Esophagus (tissue), 2 donors: ENCODE measurements at regions not wholly inside any gene's neighbourhood (a gene's known extent, or its start where the extent isn't known, plus 50 kb on each side); places are given as distances from the start of the nearest gene placed in this dataset.

Source experiments
- H3K27ac ChIP-seq, 2 donors: one replicate each; pipeline ENCODE4 v1.5.1; 2013; ENCODE audit warnings: low read depth in 2 of 2, mild to moderate bottlenecking in 2 of 2, inconsistent platforms in 1 of 2, low read length in 1 of 2, moderate library complexity in 1 of 2
- H3K27me3 ChIP-seq, 2 donors: one replicate each; pipeline ENCODE4 v1.6.1; 2013; ENCODE audit warnings: low read length in 2 of 2, control low read depth in 1 of 2, mild to moderate bottlenecking in 1 of 2; ENCODE audit not compliant: insufficient read depth in 2 of 2, control insufficient read depth in 1 of 2
- H3K36me3 ChIP-seq, 2 donors: one replicate each; pipeline ENCODE4 v1.6.1; 2013; ENCODE audit warnings: low read length in 1 of 2; ENCODE audit not compliant: control insufficient read depth in 2 of 2, insufficient read depth in 2 of 2
- H3K4me1 ChIP-seq, 2 donors: one replicate each; pipeline ENCODE4 v1.6.1; 2013; ENCODE audit warnings: low read length in 1 of 2; ENCODE audit not compliant: control insufficient read depth in 2 of 2, insufficient read depth in 2 of 2
- H3K4me3 ChIP-seq, 2 donors: one replicate each; pipeline ENCODE4 v1.5.1; 2013; ENCODE audit warnings: low read length in 2 of 2, mild to moderate bottlenecking in 2 of 2, low read depth in 1 of 2, moderate library complexity in 1 of 2
- H3K9me3 ChIP-seq, 2 donors: one replicate each; pipeline ENCODE4 v1.6.1; 2013; ENCODE audit warnings: mild to moderate bottlenecking in 2 of 2, low read depth in 1 of 2, low read length in 1 of 2, moderate library complexity in 1 of 2; ENCODE audit not compliant: control insufficient read depth in 2 of 2, insufficient read depth in 1 of 2
- WGBS, 2 donors: extraction: QIAGEN DNeasy Blood & Tissue Kit; methylation state at CpG; one replicate each; pipeline ENCODE4 v1.1.7; 2013; 5-methylcytosine and 5-hydroxymethylcytosine counted together
- donor health status: healthy with polysubstance abuse.
- donor health status: Bipolar disorder and iron deficiency.

GRCh38 chr20:57047281-57048026 lies 219.0 kb downstream of the BMP7 start:
- peaks cover 4 to 11% of the 10 kb centered on the region in 2 donors for H3K4me1 ChIP-seq
- WGBS, 2 donors, result 30 to 35% methylated on average over 20 of the region's 20 CpGs
- no peaks in the 10 kb centered on the region for H3K9me3 ChIP-seq
- H3K27me3 ChIP-seq, result no peaks in the 10 kb centered on the region
- H3K4me3 ChIP-seq, result no peak overlapping the region
- no peaks in the 10 kb centered on the region for H3K36me3 ChIP-seq
- H3K27ac ChIP-seq, result peak overlapping the region; percentile 72 to 80

- H3K4me3 ChIP-seq, result no peak overlapping the region
- H3K36me3 ChIP-seq, result no peaks in the 10 kb centered on the region
- whole genome bisulfite sequencing, 2 donors, result 33 to 37% methylated on average over 14 of the region's 14 CpGs
- H3K27ac ChIP-seq, result peak overlapping the region; percentile 72 to 80
- no peaks in the 10 kb centered on the region for H3K27me3 ChIP-seq
- H3K9me3 ChIP-seq, result no peaks in the 10 kb centered on the region
- H3K4me1 ChIP-seq, result peaks cover 4 to 11% of the 10 kb centered on the region in 2 donors
Observed at GRCh38 chr20:57048027-57048869, 218.2 kb downstream of the BMP7 start.

GRCh38 chr20:57049296-57049695 lies 217.1 kb downstream of the BMP7 start:
- no peaks in the 10 kb centered on the region for H3K36me3 ChIP-seq
- 46 to 63% methylated on average over 10 of the region's 10 CpGs for WGBS, 2 donors
- peak overlapping the region; percentile 59 to 80 for H3K27ac ChIP-seq
- H3K27me3 ChIP-seq, result no peaks in the 10 kb centered on the region
- H3K4me1 ChIP-seq, result peaks cover 4 to 11% of the 10 kb centered on the region in 2 donors
- no peak overlapping the region for H3K4me3 ChIP-seq
- no peaks in the 10 kb centered on the region for H3K9me3 ChIP-seq

- peaks cover 4 to 11% of the 10 kb centered on the region in 2 donors for H3K4me1 ChIP-seq
- H3K27me3 ChIP-seq, result no peaks in the 10 kb centered on the region
- H3K9me3 ChIP-seq, result no peaks in the 10 kb centered on the region
- 73 to 76% methylated on average over 4 of the region's 4 CpGs for WGBS, 2 donors
- H3K36me3 ChIP-seq, result no peaks in the 10 kb centered on the region
- H3K27ac ChIP-seq, result no peak overlapping the region
- H3K4me3 ChIP-seq, result no peak overlapping the region
Observed at GRCh38 chr20:57051096-57051495, 215.3 kb downstream of the BMP7 start.

GRCh38 chr20:57053067-57053466 lies 213.4 kb downstream of the BMP7 start:
- Histone ChIP-seq H3K9me3 (no peaks in the 10 kb centered on the region), H3K36me3 (no peaks in the 10 kb centered on the region), H3K27me3 (no peaks in the 10 kb centered on the region), H3K27ac (no peak overlapping the region), H3K4me3 (no peak overlapping the region), H3K4me1 (peaks cover 0 to 2% of the 10 kb centered on the region in 2 donors)
- 87 to 92% methylated on average over 5 of the region's 5 CpGs for WGBS, 2 donors

- Histone ChIP-seq H3K36me3 (no peaks in the 10 kb centered on the region), H3K27ac (no peak overlapping the region), H3K4me3 (no peak overlapping the region), H3K9me3 (no peaks in the 10 kb centered on the region), H3K27me3 (no peaks in the 10 kb centered on the region), H3K4me1 (no peaks in the 10 kb centered on the region)
- 76 to 83% methylated on average over 22 of the region's 22 CpGs for WGBS, 2 donors
Observed at GRCh38 chr20:57053793-57054552, 212.5 kb downstream of the BMP7 start.

GRCh38 chr20:57055345-57055744 lies 211.1 kb downstream of the BMP7 start:
- Histone ChIP-seq H3K4me3 (no peak overlapping the region), H3K27ac (no peak overlapping the region), H3K4me1 (no peaks in the 10 kb centered on the region), H3K36me3 (no peaks in the 10 kb centered on the region), H3K9me3 (no peaks in the 10 kb centered on the region), H3K27me3 (no peaks in the 10 kb centered on the region)
- WGBS, 2 donors, result 77 to 82% methylated on average over 9 of the region's 9 CpGs

- no peak overlapping the region for H3K4me3 ChIP-seq
- WGBS, 2 donors, result 80 to 83% methylated on average over 5 of the region's 5 CpGs
- H3K9me3 ChIP-seq, result no peaks in the 10 kb centered on the region
- no peaks in the 10 kb centered on the region for H3K36me3 ChIP-seq
- H3K27me3 ChIP-seq, result no peaks in the 10 kb centered on the region
- H3K27ac ChIP-seq, result no peak overlapping the region
- peaks cover 2 to 3% of the 10 kb centered on the region in 2 donors for H3K4me1 ChIP-seq
Observed at GRCh38 chr20:57056651-57057050, 209.8 kb downstream of the BMP7 start.

GRCh38 chr20:57059055-57059596 lies 207.3 kb downstream of the BMP7 start:
- Histone ChIP-seq H3K27me3 (no peaks in the 10 kb centered on the region), H3K9me3 (no peaks in the 10 kb centered on the region), H3K4me1 (peaks cover 2 to 3% of the 10 kb centered on the region in 2 donors), H3K36me3 (no peaks in the 10 kb centered on the region), H3K4me3 (no peak overlapping the region), H3K27ac (no peak overlapping the region)
- 55 to 67% methylated on average over 4 of the region's 4 CpGs for WGBS, 2 donors
